ENCODE measurements at regions not wholly inside any gene's neighbourhood (a gene's known extent, or its start where the extent isn't known, plus 50 kb on each side); places are given as distances from the start of the nearest gene placed in this dataset.

GRCh38 chr5:63524281-63524680, 438.0 kb downstream of the HTR1A start:
- Histone ChIP-seq H3K79me2 (ENCODE audit: insufficient read depth, low read length) (no peaks in the 10 kb centered on the region), H3K14ac (ENCODE audit: insufficient read depth, low read length) (no peak overlapping the region), H4K8ac (replicated peaks; ENCODE audit: insufficient read length, low read depth, low read length) (no peak overlapping the region), H3K56ac (ENCODE audit: insufficient read length, low read depth, low read length) (no peak overlapping the region), H2BK12ac (ENCODE audit: insufficient read length, low read depth, low read length) (no peak overlapping the region), H3K27me3 (ENCODE audit: insufficient read depth, low read length) (no peaks in the 10 kb centered on the region), H4K5ac (ENCODE audit: insufficient read length, low read depth, low read length) (no peak overlapping the region), H2BK120ac (ENCODE audit: low read depth, low read length, poor library complexity, severe bottlenecking) (no peak overlapping the region), H3K27ac (ENCODE audit: insufficient read length, low read depth, low read length) (no peak overlapping the region), H3K79me1 (ENCODE audit: insufficient read depth, low read depth, low read length, poor library complexity, severe bottlenecking) (no peaks in the 10 kb centered on the region), H3K9me3 (ENCODE audit: control insufficient read depth, low read depth, low read length) (no peaks in the 10 kb centered on the region), H3K4ac (ENCODE audit: low read depth, low read length) (no peak overlapping the region), H3K4me1 (ENCODE audit: insufficient read depth, low read length) (no peaks in the 10 kb centered on the region), H3K4me2 (ENCODE audit: insufficient read depth, insufficient read length, low read length) (no peak overlapping the region), H2AFZ (ENCODE audit: low read length) (no peak overlapping the region), H3K9ac (ENCODE audit: extremely low read depth, insufficient read length, low read length) (no peak overlapping the region), H2BK5ac (ENCODE audit: insufficient read length, low read length) (no peak overlapping the region), H4K20me1 (ENCODE audit: control insufficient read depth, insufficient read depth, insufficient read length) (no peaks in the 10 kb centered on the region), H4K91ac (ENCODE audit: insufficient read length, low read depth, low read length) (no peak overlapping the region), H3K23ac (ENCODE audit: insufficient read length, low read depth, low read length) (no peak overlapping the region), H2BK15ac (ENCODE audit: low read depth, low read length) (no peak overlapping the region), H3K23me2 (ENCODE audit: insufficient read length, low read depth, low read length, poor library complexity, severe bottlenecking) (no peaks in the 10 kb centered on the region), H2AK5ac (ENCODE audit: insufficient read length, low read length) (no peak overlapping the region), H3T11ph (ENCODE audit: low read length) (no peak overlapping the region), H3K18ac (ENCODE audit: insufficient read length, low read depth, low read length) (no peak overlapping the region), H2BK20ac (ENCODE audit: low read depth, low read length, poor library complexity, severe bottlenecking) (no peak overlapping the region)
- Mint-ChIP-seq H3K4me1 (no peaks in the 10 kb centered on the region), H3K9me3 (no peaks in the 10 kb centered on the region; a peak in 1 of 5 replicates), H3K27ac (no peak overlapping the region), H3K36me3 (ENCODE audit: insufficient read depth in 1 of 3, low read depth in 3 of 3) (no peaks in the 10 kb centered on the region; a peak in 1 of 7 replicates), H3K27me3 (ENCODE audit: low read depth) (peaks cover 2% of the 10 kb centered on the region; the same call in 1 of the 2 replicates), H3K4me3 (no peak overlapping the region)
- no CpG with 5 or more reads among the region's 1 CpG for WGBS (ENCODE audit: extremely low coverage, insufficient read length, low lambda C conversion rate)
- DNase-seq: no peak
- no peak for TF ChIP-seq CTCF (conservative IDR thresholded peaks at IDR 0.05)

Data from H9 (cell line).